Panc1 (cell line): ENCODE measurements at regions not wholly inside any gene's neighbourhood (a gene's known extent, or its start where the extent isn't known, plus 50 kb on each side); places are given as distances from the start of the nearest gene placed in this dataset.

Experiments
- ATAC-seq: fragments of 200-7000 bp; cut with Tn5 transposase; 2 replicates; pipeline ENCODE4 v1.9.1; 2020; ENCODE audit warnings: mild to moderate bottlenecking, moderate library complexity
- BruUV-seq: library from RNA; stranded (reverse); fragments of 400-500 nt; replicated peaks from 2 replicates; lab custom pipeline; 2021; lab: Mats Ljungman, UMichigan
- CTCF ChIA-PET: fragments of 300-600 bp; sonication (Branson Sonifier 250); formaldehyde crosslinking; loops from one replicate; lab custom pipeline; 2022; ENCODE audit warnings: antibody characterized with exemption; lab: Charles Lee
- POLR2A ChIA-PET: fragments of 300-600 bp; sonication (Branson Sonifier 250); formaldehyde crosslinking; loops from one replicate; lab custom pipeline; 2022; ENCODE audit warnings: antibody characterized with exemption; lab: Charles Lee
- DNase-seq: peaks from one replicate; pipeline ENCODE4 v3.0.0-alpha.2; 2010; ENCODE audit warnings: low read depth, low spot score
- H3K27ac ChIP-seq: 2 replicates; pipeline ENCODE4 v1.5.1; 2011; ENCODE audit warnings: mild to moderate bottlenecking, low read length, inconsistent platforms
- H3K27me3 ChIP-seq: fragments of 200-500 bp; sonication (Bioruptor generic); 2 replicates; pipeline ENCODE4 v1.6.0; 2014; ENCODE audit warnings: low read length, inconsistent platforms; ENCODE audit not compliant: control insufficient read depth, insufficient read depth
- H3K36me3 ChIP-seq: fragments of 200-500 bp; sonication (Bioruptor generic); 2 replicates; pipeline ENCODE4 v1.5.1; 2014; ENCODE audit warnings: inconsistent platforms, mild to moderate bottlenecking, low read length, moderate library complexity; ENCODE audit not compliant: control insufficient read depth, insufficient read depth
- H3K4me1 ChIP-seq: 2 replicates; pipeline ENCODE4 v1.5.1; 2011; ENCODE audit warnings: inconsistent platforms, mild to moderate bottlenecking, low read length, moderate library complexity; ENCODE audit not compliant: control insufficient read depth, insufficient read depth
- H3K4me3 ChIP-seq, 2 experiments: 2 replicates each; pipeline ENCODE4 v1.5.1; 2011 to 2012; ENCODE audit warnings: low read depth in 2 of 2, low read length in 2 of 2, mild to moderate bottlenecking in 2 of 2, inconsistent platforms in 1 of 2, moderate library complexity in 1 of 2
- H3K9me3 ChIP-seq: fragments of 200-500 bp; sonication (Bioruptor generic); 2 replicates; pipeline ENCODE4 v1.5.1; 2014; ENCODE audit warnings: low read depth, mild to moderate bottlenecking, inconsistent platforms, low read length, moderate library complexity; ENCODE audit not compliant: control insufficient read depth, insufficient read depth
- CTCF ChIP-seq: fragments of 450-650 bp; IDR thresholded peaks from 2 replicates; pipeline ENCODE4 v1.5.1; 2017; ENCODE audit warnings: mild to moderate bottlenecking
- POLR2AphosphoS5 ChIP-seq: IDR thresholded peaks from 2 replicates; pipeline ENCODE4 v1.6.1; 2012; ENCODE audit warnings: mild to moderate bottlenecking, low read depth, low read length, moderate library complexity
- REST ChIP-seq, 2 experiments: IDR thresholded peaks; 2 replicates each; pipeline ENCODE4 v1.6.1; 2011 to 2012; ENCODE audit warnings: low read depth in 2 of 2, control low read depth in 1 of 2, low read length in 1 of 2, mild to moderate bottlenecking in 1 of 2, moderate library complexity in 1 of 2; ENCODE audit not compliant: insufficient read depth in 1 of 2
- SIN3A ChIP-seq: IDR thresholded peaks from 2 replicates; pipeline ENCODE4 v1.6.1; 2012; ENCODE audit warnings: low read depth, mild to moderate bottlenecking, low read length, moderate library complexity, borderline replicate concordance; ENCODE audit not compliant: insufficient read depth
- TCF7L2 ChIP-seq: IDR thresholded peaks from 2 replicates; pipeline ENCODE4 v1.6.1; 2011; ENCODE audit warnings: mild to moderate bottlenecking, low read depth, low read length, inconsistent platforms
- in situ Hi-C: cut with HindIII; loops from 2 replicates; pipeline ENCODE4 v1.10.0; 2016; ENCODE audit warnings: low sequenced_read_pairs, low pct_unique_long_range_greater_than_20kb
- intact Hi-C: fragments of 100-400 bp; cut with micrococcal nuclease; formaldehyde crosslinking; loops from one replicate; pipeline ENCODE4 v1.10.0; 2022; ENCODE audit not compliant: unreplicated experiment

GRCh38 chr3:187454085-187454815 is 86.1 kb downstream of the RTP4 start:
- intact Hi-C loops = no loop called here
- Histone ChIP-seq H3K27ac (no peak overlapping the region), H3K36me3 (no peaks in the 10 kb centered on the region), H3K4me3 (no peak overlapping the region), H3K9me3 (no peaks in the 10 kb centered on the region; the same call in 1 of the 2 replicates), H3K4me1 (no peaks in the 10 kb centered on the region), H3K27me3 (no peaks in the 10 kb centered on the region)
- CTCF ChIA-PET = no interaction called here
- POLR2A ChIA-PET = no interaction called here
- in situ Hi-C loops = no loop called here
- no peak for ATAC-seq
- DNase-seq = no peak
- no TSS peak for BruUV-seq
- no peak for TF ChIP-seq CTCF
- no peak for TF ChIP-seq TCF7L2
- no peak for TF ChIP-seq POLR2AphosphoS5
- TF ChIP-seq SIN3A = no peak
- no peak for TF ChIP-seq REST (IDR thresholded peaks at IDR 0.05; ENCODE audit: insufficient read depth in 1 of 2, low read depth in 2 of 2, low read length in 1 of 2)

DNA sequence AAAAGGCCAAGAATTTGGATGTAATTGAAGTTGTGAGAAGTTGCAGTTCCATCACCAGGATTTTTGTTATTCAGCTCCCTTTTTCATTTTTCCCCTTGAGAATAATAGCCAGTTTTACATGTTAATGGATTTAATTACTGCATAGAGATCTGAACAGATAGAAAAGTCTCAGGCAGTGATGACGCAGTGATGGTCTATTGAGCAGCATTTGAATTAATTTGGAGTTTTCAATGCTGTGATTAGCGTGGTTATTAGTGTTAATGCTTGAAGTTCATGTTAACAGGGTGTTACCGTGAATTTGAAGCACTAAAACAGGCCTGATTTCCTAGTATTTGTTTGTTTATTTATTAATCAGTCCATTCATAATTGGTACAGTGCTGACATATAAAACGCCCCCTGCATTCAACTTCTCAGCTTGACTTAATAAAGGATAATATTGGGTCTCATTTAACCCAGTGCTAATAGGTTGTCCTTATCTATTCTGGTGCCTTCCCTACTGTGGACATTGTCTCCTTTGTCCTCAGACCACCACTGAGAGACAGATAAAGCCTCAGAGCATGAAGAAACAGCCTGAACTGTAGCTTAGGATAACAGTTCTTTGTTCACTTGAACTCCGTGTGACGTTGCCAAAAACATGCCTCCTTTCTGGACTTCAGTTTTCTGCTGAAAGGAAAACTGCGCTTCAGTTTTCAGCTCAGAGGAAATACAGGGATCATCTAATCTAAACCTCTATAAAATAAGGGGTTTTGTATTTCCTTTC is 82.4 kb downstream of the RTP4 start:
- BruUV-seq = no TSS peak
- TF ChIP-seq SIN3A = no peak
- TF ChIP-seq POLR2AphosphoS5 = no peak
- no peak for TF ChIP-seq REST (IDR thresholded peaks at IDR 0.05; ENCODE audit: insufficient read depth in 1 of 2, low read depth in 2 of 2, low read length in 1 of 2)
- TF ChIP-seq CTCF = no peak
- TF ChIP-seq TCF7L2 = no peak
- ChIA-PET POLR2A (interaction anchor here (0.8 kb wide), 1 partner anchor 82 kb away, joined by 3 read pairs; the partner anchor contains the start of gene RTP4), CTCF (interaction anchor here (0.6 kb wide), 1 partner anchor 103 kb away, joined by 3 read pairs; no protein-coding TSS in a partner anchor)
- in situ Hi-C loops (no loop called here), intact Hi-C loops (no loop called here)
- Histone ChIP-seq H3K27me3 (no peaks in the 10 kb centered on the region), H3K9me3 (no peaks in the 10 kb centered on the region; the same call in 1 of the 2 replicates), H3K27ac (no peak overlapping the region), H3K36me3 (no peaks in the 10 kb centered on the region), H3K4me3 (no peak overlapping the region), H3K4me1 (no peaks in the 10 kb centered on the region)
- ATAC-seq (no peak), DNase-seq (no peak)
